NCI-H1092 treated with DMSO at 0.1 percent for 48 hours (cell line): ENCODE measurements at regions not wholly inside any gene's neighbourhood (a gene's known extent, or its start where the extent isn't known, plus 50 kb on each side); places are given as distances from the start of the nearest gene placed in this dataset.

Source experiments
- DNase-seq: peaks from one replicate; lab custom pipeline; 2025; lab: John Stamatoyannopoulos, UW

GRCh38 chr11:95717314-95717713 is 72.3 kb downstream of the FAM76B start:
- no peak for DNase-seq

DNA sequence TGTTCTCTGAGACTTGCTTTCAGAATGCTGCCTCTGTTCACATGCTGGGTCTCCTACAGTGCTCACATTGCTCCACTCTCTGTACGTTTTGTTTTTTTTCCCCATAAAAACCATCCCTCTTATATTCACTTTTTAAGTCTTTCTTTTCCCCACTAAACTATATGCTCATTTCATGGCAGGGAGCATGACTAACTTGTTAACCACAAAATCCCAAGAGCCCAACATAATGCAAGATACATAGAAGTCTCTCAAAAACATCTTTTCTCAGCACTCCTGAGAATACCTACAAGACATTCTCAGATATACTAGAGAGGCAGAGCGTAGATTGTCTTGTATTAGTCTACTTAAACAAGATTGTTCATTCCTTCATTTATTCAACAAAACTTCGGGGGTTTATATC is 73.3 kb downstream of the FAM76B start:
- DNase-seq, result no peak

- no peak for DNase-seq
These were observed 73.8 kb downstream of the FAM76B start for GRCh38 chr11:95715777-95716241.

DNA sequence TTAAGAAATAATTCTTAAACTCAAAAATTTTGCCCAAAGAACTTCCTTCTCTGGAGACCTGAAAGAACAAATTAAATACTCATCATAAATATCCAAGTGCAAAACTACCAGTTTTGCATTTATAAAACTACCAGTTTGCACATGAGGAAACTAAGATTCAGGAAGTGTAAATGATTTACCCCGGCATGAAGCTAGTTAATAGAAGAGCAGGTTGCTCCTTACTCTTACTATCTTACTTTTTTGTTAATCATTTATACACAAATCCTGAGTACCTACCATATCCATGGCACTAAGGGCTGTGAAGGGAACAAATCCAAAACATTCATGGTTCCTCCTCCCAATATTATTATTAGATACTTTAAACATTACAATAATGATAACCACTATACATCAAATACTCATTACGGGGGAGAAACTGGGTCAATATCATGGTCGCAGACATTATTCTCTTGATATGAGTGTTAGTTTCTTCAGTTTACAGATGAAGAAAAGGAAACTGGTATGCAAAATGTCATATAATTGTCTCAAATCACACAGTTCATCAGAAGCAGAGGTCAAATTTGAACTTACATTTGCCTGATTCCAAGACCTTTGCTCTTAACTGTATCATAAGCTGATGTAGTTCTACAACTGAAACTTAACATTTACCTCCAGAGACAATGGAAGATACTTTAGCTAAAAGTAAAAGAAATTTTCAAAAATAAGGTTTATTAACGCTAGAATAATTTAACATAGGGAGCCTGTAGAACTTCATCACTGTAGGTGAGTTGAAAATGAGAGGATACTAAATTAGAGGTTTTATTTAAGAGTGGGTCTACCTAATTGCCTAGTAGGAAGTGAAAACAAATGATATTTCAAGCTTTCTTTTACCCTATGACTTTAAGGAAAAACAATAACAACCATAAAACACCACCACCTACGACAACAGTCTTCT is 74.5 kb downstream of the FAM76B start:
- DNase-seq, result no peak

GRCh38 chr11:95713428-95713827 is 76.2 kb downstream of the FAM76B start:
- no peak for DNase-seq

DNA sequence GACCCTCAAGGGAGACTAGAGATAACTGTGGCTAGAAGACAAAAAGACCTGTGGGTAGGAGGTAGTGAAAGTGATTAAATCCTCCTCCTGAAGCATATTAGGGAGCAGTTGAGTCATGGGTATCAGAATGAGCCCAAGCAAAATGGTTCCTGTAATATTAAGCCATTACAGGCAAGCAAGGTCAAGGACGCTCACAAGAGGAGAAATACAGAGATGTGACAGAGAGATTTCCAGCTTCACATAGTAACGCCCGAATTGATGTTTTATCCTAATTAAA is 77.7 kb downstream of the FAM76B start:
- no peak for DNase-seq

- DNase-seq, result no peak
These were observed 78.2 kb downstream of the FAM76B start for GRCh38 chr11:95711162-95711944.

DNA sequence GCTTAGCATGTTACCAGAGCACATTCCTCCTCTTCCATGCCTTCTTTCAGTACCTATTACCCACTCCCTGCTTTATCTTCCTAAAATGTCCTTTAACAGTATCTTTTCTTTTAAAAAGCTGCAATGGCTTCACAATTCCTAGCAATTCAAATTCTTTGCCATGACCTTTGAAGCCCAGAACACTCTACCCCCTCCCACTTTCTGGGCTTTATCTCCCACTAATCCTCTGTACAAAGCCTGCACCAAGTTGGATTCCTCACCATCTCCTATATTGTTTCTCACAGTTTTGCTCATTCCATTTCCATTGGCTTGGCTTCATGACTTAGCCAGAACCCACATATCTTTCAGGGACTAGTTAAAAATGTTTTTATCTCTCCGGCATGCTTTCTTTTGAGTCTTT is 80.9 kb downstream of the FAM76B start:
- no peak for DNase-seq

- DNase-seq, result no peak
These were observed 82.6 kb downstream of the FAM76B start for GRCh38 chr11:95706974-95707387.

DNA sequence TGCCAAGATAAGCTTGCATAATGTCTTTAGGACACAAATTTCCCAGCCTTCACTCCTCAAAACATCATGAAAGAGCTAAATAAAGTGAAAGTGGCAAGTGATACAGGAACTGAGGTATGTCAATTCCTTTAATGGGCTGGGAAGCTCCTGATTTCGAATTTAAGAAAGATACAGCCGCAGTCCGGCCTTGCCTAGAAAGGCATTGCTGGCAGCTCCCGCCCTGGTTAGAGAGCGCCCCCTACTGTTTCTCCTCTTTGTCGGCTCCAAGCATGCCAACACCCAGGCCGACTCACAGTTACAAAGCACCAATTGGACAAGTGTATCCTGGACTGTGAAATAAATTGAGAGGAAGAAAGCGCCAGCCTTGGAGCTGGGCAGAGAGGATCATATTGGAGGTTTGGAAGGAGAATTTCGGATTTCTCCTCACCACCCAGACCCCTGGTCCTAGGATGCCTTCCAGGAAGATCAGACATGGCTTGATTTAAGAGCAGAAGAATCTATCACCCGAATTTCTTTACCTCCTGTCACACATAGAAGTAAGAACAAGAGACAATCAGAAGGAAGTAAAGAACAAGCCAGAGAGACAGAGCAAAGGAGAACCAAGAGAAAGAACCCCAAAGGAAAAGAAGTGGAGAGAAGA is 84.0 kb downstream of the FAM76B start:
- peak; percentile 91 for DNase-seq

DNA sequence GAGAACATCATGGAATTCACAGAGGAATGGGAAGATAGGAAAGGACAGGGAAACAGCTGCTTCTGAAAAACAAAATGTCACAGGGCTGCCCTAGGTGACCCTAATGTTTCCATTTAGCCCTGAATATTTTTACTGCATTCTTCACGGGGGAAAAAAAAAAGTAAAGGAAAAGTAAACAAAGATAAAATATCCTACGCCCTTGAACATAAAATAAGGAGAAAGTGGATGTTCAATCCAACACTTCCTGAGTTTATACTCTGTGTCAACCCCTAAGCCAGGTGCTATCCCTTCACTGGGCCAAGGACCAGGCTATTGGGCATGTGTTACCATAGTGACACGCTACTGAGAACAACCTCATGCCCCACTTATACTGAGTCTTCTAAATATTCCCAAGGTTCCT is 84.7 kb downstream of the FAM76B start:
- DNase-seq, result peak; percentile 82

DNA sequence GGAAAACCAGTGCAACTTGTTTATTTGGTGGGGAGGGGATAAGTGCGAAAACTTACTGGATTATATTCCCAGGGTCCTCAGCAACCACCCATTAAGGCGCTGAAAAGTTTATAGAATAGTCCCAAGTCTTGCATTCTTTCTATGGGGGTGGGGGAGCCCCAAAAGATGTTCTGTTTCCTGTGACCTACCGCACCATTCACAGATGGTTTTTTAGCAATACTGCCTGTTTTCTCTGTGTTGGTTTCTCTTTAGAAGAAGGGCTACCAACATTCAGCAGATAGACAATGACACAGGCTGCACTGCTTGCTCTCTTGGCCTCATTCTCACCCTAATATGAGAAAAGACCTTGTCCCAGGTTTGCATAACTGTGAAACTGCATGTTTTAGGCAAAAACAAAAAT is 86.5 kb downstream of the FAM76B start:
- DNase-seq, result no peak

- DNase-seq, result no peak
These were observed 87.1 kb downstream of the FAM76B start for GRCh38 chr11:95702526-95702925.

DNA sequence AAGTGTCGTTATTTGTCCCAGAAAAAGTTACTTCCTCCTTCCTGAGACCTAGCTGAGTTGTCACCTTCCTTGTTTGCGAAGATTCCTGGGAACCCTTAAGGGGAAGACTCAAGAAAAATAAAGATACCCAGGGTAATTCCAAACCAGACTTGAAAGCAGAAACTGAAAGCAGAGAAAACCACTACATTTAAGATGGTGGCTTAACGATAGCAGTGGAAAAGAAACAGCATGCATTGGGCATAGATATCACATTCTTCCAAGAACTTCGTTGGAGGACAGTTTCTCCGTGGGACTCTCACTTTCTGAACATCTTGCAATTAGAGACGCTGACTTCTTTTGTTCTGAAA is 89.1 kb downstream of the FAM76B start:
- no peak for DNase-seq

DNA sequence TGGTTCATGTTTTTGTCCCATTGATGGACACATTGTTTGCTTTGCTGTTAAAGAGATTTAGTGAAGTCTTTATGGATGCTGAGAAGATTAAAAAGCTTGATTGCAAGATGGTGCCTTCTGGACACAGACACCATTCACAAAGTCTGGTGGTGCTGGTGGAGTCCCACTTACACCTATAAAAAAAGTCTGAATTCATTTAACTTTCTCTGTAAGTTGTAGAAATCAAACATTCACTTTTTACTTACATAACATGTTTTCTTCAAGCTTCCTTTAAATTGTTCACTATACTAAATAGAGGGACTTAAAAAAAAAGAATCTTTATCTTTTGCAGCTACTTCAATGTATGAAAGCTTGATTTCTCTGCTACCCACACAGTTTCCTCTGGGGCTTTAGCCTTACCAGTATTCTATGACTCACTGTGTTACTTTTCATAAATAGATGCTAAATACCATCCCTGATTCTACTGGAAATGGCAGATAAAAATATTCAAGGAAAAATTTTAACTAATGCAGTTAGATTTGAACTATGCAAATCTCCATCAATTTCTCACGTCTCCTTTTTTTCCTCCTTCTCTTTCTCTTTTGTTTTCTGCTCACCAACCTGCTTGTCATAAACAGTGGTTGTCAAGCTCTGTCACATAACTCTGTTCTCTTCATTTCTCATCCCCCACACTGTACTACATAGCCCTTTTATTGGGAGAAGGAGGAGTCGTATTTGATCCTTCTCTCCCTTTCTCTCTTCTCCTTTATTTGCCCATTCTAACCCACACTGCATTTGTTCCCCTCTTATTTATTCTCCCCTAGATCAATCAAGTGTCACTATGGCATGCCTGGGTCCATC is 89.7 kb downstream of the FAM76B start:
- no peak for DNase-seq

- no peak for DNase-seq
These were observed 90.7 kb downstream of the FAM76B start for GRCh38 chr11:95698676-95699557.

GRCh38 chr11:95697614-95698408 is 91.8 kb downstream of the FAM76B start:
- DNase-seq, result no peak

- no peak for DNase-seq
These were observed 94.4 kb downstream of the FAM76B start for GRCh38 chr11:95695181-95695580.

GRCh38 chr11:95693298-95693697 is 96.3 kb downstream of the FAM76B start:
- no peak for DNase-seq
